Osteoblast (primary cell): ENCODE measurements at regions not wholly inside any gene's neighbourhood (a gene's known extent, or its start where the extent isn't known, plus 50 kb on each side); places are given as distances from the start of the nearest gene placed in this dataset.

Experiments
- DNase-seq: peaks from one replicate; pipeline ENCODE4 v3.0.0; 2011; ENCODE audit warnings: low spot score, mixed read lengths; ENCODE audit not compliant: insufficient read length; ENCODE audit errors: missing footprints
- H2AFZ ChIP-seq: 2 replicates; pipeline ENCODE4 v1.6.0; 2011; ENCODE audit warnings: mild to moderate bottlenecking, low read length
- H3K27ac ChIP-seq: 2 replicates; pipeline ENCODE4 v1.5.1; 2011; ENCODE audit warnings: mild to moderate bottlenecking, low read depth, low read length, moderate library complexity
- H3K27me3 ChIP-seq: 2 replicates; pipeline ENCODE4 v1.6.0; 2012; ENCODE audit warnings: mild to moderate bottlenecking, control low read depth, inconsistent platforms, low read length, moderate library complexity; ENCODE audit not compliant: insufficient read depth
- H3K36me3 ChIP-seq: 2 replicates; pipeline ENCODE4 v1.5.1; 2011; ENCODE audit warnings: mild to moderate bottlenecking, low read length, control low read depth, moderate library complexity; ENCODE audit not compliant: insufficient read depth
- H3K4me1 ChIP-seq: 2 replicates; pipeline ENCODE4 v1.5.1; 2011; ENCODE audit warnings: mild to moderate bottlenecking, low read length, control low read depth, moderate library complexity; ENCODE audit not compliant: insufficient read depth
- H3K4me2 ChIP-seq: 2 replicates; pipeline ENCODE4 v1.6.0; 2011; ENCODE audit warnings: mild to moderate bottlenecking, low read length; ENCODE audit not compliant: insufficient read depth
- H3K4me3 ChIP-seq: fragments of 200-600 bp; sonication (generic); 3 replicates; pipeline ENCODE4 v1.5.1; 2012; ENCODE audit warnings: mild to moderate bottlenecking, low read length, inconsistent platforms; ENCODE audit not compliant: insufficient read depth
- H3K79me2 ChIP-seq: 2 replicates; pipeline ENCODE4 v1.6.0; 2012; ENCODE audit warnings: mild to moderate bottlenecking, low read length, control low read depth, inconsistent platforms; ENCODE audit not compliant: insufficient read depth
- H3K9me3 ChIP-seq: 2 replicates; pipeline ENCODE4 v1.5.1; 2011; ENCODE audit warnings: low read depth, low read length, control low read depth
- H4K20me1 ChIP-seq: 2 replicates; pipeline ENCODE4 v1.6.0; 2012; ENCODE audit warnings: mild to moderate bottlenecking, low read length, control low read depth; ENCODE audit not compliant: insufficient read depth
- CTCF ChIP-seq: IDR thresholded peaks from 2 replicates; pipeline ENCODE4 v1.5.1; 2011; ENCODE audit warnings: mild to moderate bottlenecking, low read depth, low read length, moderate library complexity; ENCODE audit errors: extremely low read depth

- Histone ChIP-seq H2AFZ (no peak overlapping the region), H3K9me3 (no peaks in the 10 kb centered on the region), H3K27ac (no peak overlapping the region), H3K4me1 (peaks cover 14% of the 10 kb centered on the region), H3K79me2 (no peaks in the 10 kb centered on the region), H3K36me3 (no peaks in the 10 kb centered on the region), H4K20me1 (no peaks in the 10 kb centered on the region), H3K4me2 (no peak overlapping the region), H3K4me3 (no peak overlapping the region), H3K27me3 (no peaks in the 10 kb centered on the region)
- TF ChIP-seq CTCF = no peak
- no peak for DNase-seq
Measured at GRCh38 chr6:156689656-156690055, 87.5 kb upstream of the ARID1B start.

GRCh38 chr6:156688620-156688971 lies 88.6 kb upstream of the ARID1B start:
- H3K79me2 ChIP-seq = no peaks in the 10 kb centered on the region
- no peaks in the 10 kb centered on the region for H4K20me1 ChIP-seq
- no peak for DNase-seq
- H3K27me3 ChIP-seq = no peaks in the 10 kb centered on the region
- peak overlapping the region; percentile 97 for H2AFZ ChIP-seq
- no peak overlapping the region for H3K4me3 ChIP-seq
- H3K36me3 ChIP-seq = no peaks in the 10 kb centered on the region
- no peaks in the 10 kb centered on the region for H3K9me3 ChIP-seq
- H3K4me2 ChIP-seq = peak overlapping the region; percentile 75
- H3K4me1 ChIP-seq = peaks cover 14% of the 10 kb centered on the region
- H3K27ac ChIP-seq = no peak overlapping the region
- TF ChIP-seq CTCF = no peak

GRCh38 chr6:156687789-156688619 lies 89.2 kb upstream of the ARID1B start:
- Histone ChIP-seq H3K27ac (peak overlapping the region; percentile 74), H3K36me3 (no peaks in the 10 kb centered on the region), H2AFZ (peak overlapping the region; percentile 97), H3K4me3 (peak overlapping the region; percentile 83), H3K4me2 (peak overlapping the region; percentile 75), H3K79me2 (no peaks in the 10 kb centered on the region), H4K20me1 (no peaks in the 10 kb centered on the region), H3K27me3 (no peaks in the 10 kb centered on the region), H3K9me3 (no peaks in the 10 kb centered on the region), H3K4me1 (peaks cover 14% of the 10 kb centered on the region)
- TF ChIP-seq CTCF = no peak
- DNase-seq = peak; percentile 84

- Histone ChIP-seq H3K4me3 (peak overlapping the region; percentile 83), H3K4me1 (peaks cover 14% of the 10 kb centered on the region), H3K27me3 (no peaks in the 10 kb centered on the region), H3K27ac (peak overlapping the region; percentile 79), H3K36me3 (no peaks in the 10 kb centered on the region), H3K79me2 (no peaks in the 10 kb centered on the region), H3K9me3 (no peaks in the 10 kb centered on the region), H2AFZ (peak overlapping the region; percentile 97), H4K20me1 (no peaks in the 10 kb centered on the region), H3K4me2 (peak overlapping the region; percentile 79)
- TF ChIP-seq CTCF = no peak
- peak; percentile 99 for DNase-seq
Measured at GRCh38 chr6:156686995-156687788, 90.0 kb upstream of the ARID1B start.
